NK-92 treated with Interleukin-12 subunit alpha and Interleukin-12 subunit beta, amount 100 ng/mL, for 24 hours (cell line): ENCODE measurements at regions not wholly inside any gene's neighbourhood (a gene's known extent, or its start where the extent isn't known, plus 50 kb on each side); places are given as distances from the start of the nearest gene placed in this dataset.

Experiments
- DNase-seq: peaks from one replicate; lab custom pipeline; 2025; lab: John Stamatoyannopoulos, UW

GRCh38 chr4:106677213-106677612 lies 308.6 kb upstream of the GIMD1 start:
- no peak for DNase-seq

GRCh38 chr4:106676173-106676921 lies 307.8 kb upstream of the GIMD1 start:
- no peak for DNase-seq

GRCh38 chr4:106671716-106672115 lies 303.1 kb upstream of the GIMD1 start:
- no peak for DNase-seq

- DNase-seq, result no peak
Measured at GRCh38 chr4:106670976-106671375, 302.4 kb upstream of the GIMD1 start.

GRCh38 chr4:106659371-106659770 lies 290.8 kb upstream of the GIMD1 start:
- no peak for DNase-seq

GRCh38 chr4:106652095-106652494 lies 283.5 kb upstream of the GIMD1 start:
- DNase-seq, result no peak

- DNase-seq, result no peak
Measured at GRCh38 chr4:106650701-106651100, 282.1 kb upstream of the GIMD1 start.

- no peak for DNase-seq
Measured at GRCh38 chr4:106647451-106647850, 278.9 kb upstream of the GIMD1 start.

GRCh38 chr4:106629268-106629625 lies 260.7 kb upstream of the GIMD1 start:
- no peak for DNase-seq

- DNase-seq, result no peak
Measured at GRCh38 chr4:106628586-106629267, 260.1 kb upstream of the GIMD1 start.

- DNase-seq, result no peak
Measured at GRCh38 chr4:106627051-106627450, 258.5 kb upstream of the GIMD1 start.

GRCh38 chr4:106624671-106625070 lies 256.1 kb upstream of the GIMD1 start:
- DNase-seq, result no peak

GRCh38 chr4:106618956-106619355 lies 250.4 kb upstream of the GIMD1 start:
- no peak for DNase-seq

GRCh38 chr4:106615961-106616360 lies 247.4 kb upstream of the GIMD1 start:
- DNase-seq, result no peak

GRCh38 chr4:106615410-106615945 lies 246.9 kb upstream of the GIMD1 start:
- no peak for DNase-seq

- DNase-seq, result no peak
Measured at GRCh38 chr4:106614441-106614840, 245.9 kb upstream of the GIMD1 start.

GRCh38 chr4:106609917-106610316 lies 241.3 kb upstream of the GIMD1 start:
- no peak for DNase-seq

GRCh38 chr4:106607558-106607957 lies 239.0 kb upstream of the GIMD1 start:
- DNase-seq, result no peak

- no peak for DNase-seq
Measured at GRCh38 chr4:106604319-106605051, 235.9 kb upstream of the GIMD1 start.

GRCh38 chr4:106603471-106603870 lies 234.9 kb upstream of the GIMD1 start:
- no peak for DNase-seq

- DNase-seq, result no peak
Measured at GRCh38 chr4:106602711-106603110, 234.1 kb upstream of the GIMD1 start.

GRCh38 chr4:106601519-106601918 lies 232.9 kb upstream of the GIMD1 start:
- no peak for DNase-seq

GRCh38 chr4:106595906-106596305 lies 227.3 kb upstream of the GIMD1 start:
- no peak for DNase-seq
